GM10266 (cell line): ENCODE measurements at regions not wholly inside any gene's neighbourhood (a gene's known extent, or its start where the extent isn't known, plus 50 kb on each side); places are given as distances from the start of the nearest gene placed in this dataset.

Experiments
- DNase-seq: peaks from one replicate; pipeline ENCODE4 v3.0.0; 2012; ENCODE audit errors: extremely low spot score
- CTCF ChIP-seq: IDR thresholded peaks from 2 replicates; pipeline ENCODE4 v1.5.1; 2012; ENCODE audit warnings: mild to moderate bottlenecking, low read depth; ENCODE audit not compliant: control insufficient read depth, insufficient read depth; ENCODE audit errors: missing control alignments

- no peak for DNase-seq
- TF ChIP-seq CTCF, result no peak
These were observed 367.6 kb downstream of the EIPR1 start for GRCh38 chr2:3010001-3010400.

- no peak for DNase-seq
These were observed 368.1 kb downstream of the EIPR1 start for GRCh38 chr2:3009483-3009882.

GRCh38 chr2:3009005-3009404, 368.6 kb downstream of the EIPR1 start:
- no peak for DNase-seq
- TF ChIP-seq CTCF, result no peak

More at GRCh38 chr2:3009483-3009882, 368.1 kb downstream of the EIPR1 start:
- no peak for TF ChIP-seq CTCF

GRCh38 chr2:3008561-3008960, 369.1 kb downstream of the EIPR1 start:
- no peak for DNase-seq
- no peak for TF ChIP-seq CTCF

GRCh38 chr2:3007135-3007534, 370.5 kb downstream of the EIPR1 start:
- no peak for TF ChIP-seq CTCF
- no peak for DNase-seq

- TF ChIP-seq CTCF, result no peak
- no peak for DNase-seq
These were observed 371.6 kb downstream of the EIPR1 start for GRCh38 chr2:3005859-3006501.

GRCh38 chr2:3001615-3002560, 375.7 kb downstream of the EIPR1 start:
- TF ChIP-seq CTCF, result peak; percentile 40
- no peak for DNase-seq
